Putamen (tissue), 1 donor: ENCODE measurements at regions not wholly inside any gene's neighbourhood (a gene's known extent, or its start where the extent isn't known, plus 50 kb on each side); places are given as distances from the start of the nearest gene placed in this dataset.

Experiments used
- DNase-seq: peaks from one replicate; pipeline ENCODE4 v3.0.0-alpha.2; 2016; ENCODE audit warnings: low spot score

DNA sequence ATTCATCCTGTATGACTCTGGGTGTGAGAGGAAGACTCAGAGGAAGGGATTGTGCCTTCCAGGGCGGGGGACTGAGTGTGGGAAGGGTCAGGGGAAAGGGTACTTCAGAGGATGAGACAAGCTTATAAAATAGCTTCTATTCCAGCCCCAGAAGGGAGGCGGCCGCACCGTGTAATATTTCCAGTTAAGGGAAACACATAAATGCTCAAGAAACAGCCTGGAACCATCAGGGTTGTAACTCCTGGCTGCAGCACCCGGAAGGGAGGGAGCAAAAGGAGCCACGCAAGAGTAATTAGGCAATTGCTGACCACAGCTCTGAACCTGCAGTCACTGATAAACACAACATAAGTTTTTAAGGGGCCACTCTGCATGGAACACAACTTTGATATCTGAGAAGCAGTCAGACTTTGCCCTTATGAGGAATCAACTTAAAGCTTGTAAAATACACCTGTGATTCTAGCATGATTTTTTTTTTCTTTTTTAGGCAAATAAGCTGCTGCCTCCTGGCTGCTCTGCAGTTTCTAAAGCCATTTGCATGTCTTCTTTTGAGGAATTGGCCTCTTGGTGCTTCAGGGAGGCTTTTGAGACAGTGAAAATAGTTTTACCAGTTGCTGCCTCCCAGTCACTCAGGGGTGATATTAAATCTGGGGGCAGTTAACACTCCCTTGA, 382.7 kb downstream of the ENC1 start:
- no peak for DNase-seq

DNA sequence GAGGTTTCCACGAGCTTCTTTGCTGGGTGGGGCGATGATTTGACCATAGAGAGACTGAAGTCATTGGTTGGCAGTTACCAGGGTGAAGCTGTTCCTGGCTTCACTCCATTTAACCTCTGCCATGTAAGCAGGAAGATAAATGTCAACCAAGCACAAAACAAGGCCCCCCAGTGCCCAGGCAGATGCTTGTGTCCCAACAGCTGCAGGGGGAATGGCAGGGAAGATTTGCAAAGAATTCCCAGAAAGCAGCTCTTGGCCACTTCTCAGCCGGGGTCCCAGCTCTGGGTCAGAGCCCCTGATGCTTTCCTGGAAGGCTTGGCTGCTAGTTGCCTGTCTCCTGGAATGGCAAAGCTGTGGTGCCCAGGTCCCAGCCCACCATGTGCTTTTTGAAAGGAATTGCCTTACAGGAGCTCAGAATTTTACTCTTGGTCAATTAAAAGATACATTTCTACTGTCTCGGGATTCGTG, 383.4 kb downstream of the ENC1 start:
- no peak for DNase-seq

DNA sequence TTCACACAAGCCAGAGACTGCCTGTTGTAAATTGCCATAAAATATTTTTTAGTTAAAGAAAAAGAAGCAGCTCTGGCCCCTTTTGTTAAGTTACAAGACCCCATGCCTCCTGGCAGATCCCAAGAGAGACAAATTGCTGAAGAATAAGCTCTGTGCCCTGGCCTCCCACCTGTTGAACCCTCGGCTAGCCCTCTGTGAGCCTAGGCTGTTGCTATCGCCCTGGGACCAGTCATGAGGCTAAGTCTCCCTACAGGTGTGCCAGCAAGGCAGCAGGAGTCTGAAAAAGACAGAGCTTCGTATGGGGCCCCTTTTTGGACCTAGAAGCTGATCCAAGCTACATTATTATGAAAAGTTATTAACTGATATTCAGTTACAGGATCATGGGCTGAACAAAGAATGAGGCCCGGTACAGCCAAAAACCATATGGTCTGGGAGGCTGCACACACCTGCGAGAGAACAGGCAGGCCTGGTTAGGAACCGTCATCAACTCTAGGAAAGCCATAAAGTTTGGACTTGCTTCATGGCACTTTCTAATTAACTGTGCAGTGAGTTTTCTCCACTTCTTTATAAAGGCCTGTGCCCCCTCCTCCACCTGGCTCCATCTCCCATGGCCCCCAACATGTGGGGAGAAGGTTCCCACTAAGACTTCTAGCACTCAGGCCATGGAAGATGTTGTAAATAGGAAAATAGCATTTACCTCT, 384.7 kb downstream of the ENC1 start:
- no peak for DNase-seq

DNA sequence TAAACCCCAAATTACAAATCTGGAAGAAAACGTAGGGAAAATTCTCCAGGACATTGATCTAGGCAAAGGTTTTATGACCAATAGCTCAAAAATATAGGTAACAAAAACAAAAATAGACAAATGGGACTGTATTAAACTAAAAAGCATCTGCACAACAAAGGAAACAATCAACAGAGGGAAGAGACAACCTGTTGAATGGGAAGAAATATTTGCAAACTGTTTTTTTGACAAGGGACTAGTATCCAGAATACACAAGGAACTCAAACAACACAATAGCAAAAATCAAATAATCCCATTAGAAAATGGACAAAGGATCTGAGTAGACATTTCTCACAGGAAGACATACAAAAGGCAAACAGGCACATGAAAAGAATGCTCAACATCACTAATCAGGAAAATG, 386.3 kb downstream of the ENC1 start:
- no peak for DNase-seq

DNA sequence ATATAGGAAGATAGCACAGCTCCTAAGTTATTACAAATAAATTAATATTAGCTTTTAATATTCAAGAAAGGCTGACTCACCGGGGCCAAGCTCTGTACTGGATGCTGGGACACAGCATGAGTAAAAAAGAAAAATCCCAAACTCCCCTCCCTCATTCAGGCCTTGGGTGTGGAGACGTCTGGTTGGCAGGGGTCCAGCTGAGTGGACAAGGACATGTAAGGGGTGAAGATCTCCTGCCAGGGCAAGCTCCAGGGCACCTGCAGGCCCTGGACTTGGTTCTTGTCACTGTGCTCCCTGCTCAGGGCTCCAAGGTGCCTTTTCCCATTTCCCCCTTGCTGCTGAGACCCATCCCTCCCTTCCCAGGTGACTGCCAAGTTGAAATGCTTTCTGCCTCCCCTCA, 388.5 kb downstream of the ENC1 start:
- DNase-seq: no peak

DNA sequence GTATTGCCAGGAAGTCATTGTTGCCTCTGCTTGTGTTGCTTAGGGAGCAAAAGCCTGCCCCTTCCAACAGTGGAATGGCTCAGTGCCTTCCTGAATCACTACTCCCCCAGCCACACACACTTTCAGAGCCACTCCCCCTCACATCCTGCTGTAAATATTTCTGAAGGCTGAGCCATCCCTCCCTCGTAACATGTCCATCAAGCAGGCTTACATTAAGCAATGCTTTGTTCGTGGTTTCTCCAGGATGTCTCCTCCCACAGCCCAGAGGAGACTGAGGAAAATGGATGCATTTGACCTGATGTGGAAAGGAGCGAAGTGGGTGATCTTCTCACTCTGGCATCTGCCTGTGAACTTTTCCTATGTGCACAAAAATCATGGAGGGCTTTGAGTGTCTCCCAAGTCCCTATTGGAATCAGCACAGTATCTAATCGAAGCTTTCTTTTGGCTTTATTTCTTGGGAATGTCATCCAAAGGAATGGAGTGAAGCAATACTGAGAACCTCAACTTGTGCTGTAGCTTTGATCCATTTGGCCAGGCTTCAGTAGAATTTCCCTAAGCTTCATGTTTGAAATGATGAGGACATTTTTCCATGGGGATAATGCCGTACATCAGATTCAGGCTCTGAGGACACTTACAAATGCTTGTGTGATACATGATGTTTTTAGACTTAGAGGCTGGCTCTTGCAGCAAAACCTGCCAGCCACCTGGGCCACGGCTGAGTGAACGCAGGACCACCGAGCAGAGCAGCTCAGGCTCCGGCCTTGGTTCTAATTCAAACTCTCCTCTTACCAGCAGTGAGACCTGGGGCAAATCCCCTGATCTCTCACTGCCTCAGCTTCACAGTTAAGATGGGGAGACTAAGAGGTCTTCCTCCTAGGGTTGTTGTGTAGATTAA, 389.1 kb downstream of the ENC1 start:
- DNase-seq: no peak

DNA sequence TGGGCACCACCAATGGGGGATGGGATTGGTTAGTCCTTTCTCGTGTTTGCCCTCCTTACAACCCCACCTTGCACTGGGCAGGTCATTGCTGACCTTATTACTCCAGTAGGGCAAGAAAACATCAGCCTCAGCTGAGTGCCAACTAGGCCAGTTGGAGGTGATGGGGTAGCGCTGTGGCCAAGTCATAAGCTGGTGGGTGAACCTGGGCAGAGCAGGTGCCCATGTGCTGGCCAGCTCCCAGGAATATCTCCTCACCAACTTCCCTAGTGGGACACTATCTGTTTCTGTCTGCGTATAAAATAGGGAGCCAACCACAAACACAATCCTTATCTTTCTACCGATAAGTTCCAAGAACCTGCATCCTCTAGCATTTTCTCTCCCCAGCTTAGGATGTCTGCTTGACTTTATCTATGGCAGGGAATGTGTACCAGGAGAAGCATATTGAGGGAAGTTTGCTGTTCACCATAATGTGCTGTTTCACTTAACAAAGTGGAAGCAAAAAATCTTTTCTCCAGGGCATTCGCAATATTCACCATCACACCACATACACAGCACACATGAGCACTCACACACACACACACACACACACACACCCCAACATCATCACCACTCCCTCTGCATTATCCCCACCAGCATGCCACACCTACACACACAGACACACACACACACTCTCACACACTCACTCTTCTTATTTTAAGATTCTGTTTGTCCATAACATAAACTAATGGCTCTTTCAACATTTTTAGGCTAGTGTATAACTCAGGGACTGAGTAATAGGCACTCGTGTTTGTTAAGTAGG, 390.0 kb downstream of the ENC1 start:
- DNase-seq: no peak

DNA sequence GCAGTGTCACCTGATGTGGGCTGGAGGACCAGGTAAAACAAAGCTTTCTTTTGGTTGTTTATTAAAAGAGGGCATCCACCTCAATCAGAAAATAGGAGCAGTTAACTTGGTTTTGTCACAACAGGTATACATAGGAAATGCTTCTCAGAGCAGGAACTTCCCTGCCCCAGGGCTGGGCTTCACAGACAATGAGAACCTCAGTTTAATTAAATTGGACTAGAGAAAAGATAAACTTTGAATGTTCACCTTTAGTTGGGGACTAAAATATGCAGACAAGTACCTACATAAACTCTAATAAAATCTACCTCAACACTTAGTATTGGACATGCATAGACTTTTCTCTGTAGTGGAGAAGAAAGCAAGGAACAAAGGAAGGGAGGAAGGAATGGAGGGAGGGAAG, 392.0 kb downstream of the ENC1 start:
- DNase-seq: no peak

DNA sequence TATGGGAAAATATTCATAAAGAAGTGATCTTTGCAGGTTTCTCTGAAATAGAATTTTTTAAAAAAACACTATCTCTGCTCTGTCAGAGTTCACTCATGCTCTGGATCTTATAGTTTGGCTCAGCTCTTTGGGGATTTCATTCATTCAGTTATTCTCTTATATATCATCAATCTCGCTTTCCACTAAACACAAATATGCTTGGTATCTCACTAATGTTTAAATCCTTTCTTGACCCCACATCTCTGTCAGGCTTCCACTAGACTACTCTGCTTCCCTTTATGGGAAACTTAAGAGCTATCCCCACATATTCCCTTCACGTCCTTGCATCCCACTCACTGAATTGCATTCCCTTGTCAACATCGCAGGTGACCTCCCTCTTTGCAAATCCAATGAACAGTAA, 396.1 kb downstream of the ENC1 start:
- DNase-seq: no peak

DNA sequence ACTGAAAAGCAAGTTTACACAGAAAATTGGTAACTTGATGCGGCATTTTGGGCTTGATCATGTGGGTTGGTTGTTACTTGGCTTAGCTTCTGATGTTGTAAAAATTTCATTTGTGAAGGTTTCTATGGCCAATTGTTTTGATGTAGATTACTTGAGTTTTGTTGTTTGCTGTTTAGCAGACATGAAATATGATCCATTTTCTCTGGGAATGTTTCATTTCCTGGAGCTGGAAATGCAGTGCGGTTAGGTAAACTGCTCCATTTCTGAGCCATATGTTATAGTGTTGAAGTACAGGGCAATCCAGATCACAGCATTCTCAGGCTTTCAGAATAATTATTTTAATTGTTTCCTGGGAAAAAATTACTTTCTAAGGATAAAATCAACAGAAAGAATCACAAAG, 396.9 kb downstream of the ENC1 start:
- DNase-seq: no peak

DNA sequence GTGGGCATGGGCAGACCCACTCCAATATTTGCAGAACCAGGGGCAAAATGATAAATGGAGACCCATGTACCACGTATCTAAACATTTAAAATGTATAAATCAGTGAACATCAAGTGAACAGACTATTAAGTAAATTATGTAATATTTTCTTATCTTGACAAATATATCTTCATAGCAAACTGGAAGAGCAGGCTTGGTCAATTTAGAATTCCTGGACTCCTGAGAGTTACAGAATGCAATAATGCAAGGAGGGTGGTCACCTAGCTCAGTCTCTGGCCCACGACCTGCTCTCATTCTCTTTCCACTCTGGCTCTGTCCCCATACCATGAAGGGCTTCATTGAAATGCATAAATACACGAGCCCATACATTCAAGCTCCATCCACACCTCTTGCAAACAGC, 398.0 kb downstream of the ENC1 start:
- DNase-seq: no peak

DNA sequence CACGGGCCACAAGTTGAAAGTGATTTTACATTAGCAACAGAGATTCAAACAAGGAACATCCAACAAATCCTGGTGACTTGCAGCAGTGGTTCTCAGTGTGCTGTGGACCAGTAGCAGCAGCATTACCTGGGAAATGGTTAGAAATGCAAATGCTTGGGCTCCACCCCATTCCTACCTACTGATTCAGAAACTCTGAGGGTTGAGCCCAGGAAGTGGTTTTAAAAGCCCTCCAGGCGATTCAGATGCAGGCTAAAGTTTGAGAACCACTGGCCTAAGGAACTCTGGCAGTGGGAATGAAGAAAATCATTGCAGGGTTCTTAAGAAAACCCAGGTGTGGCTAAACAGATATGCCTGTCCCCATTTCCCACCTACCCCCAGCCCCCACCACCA, 398.8 kb downstream of the ENC1 start:
- no peak for DNase-seq

DNA sequence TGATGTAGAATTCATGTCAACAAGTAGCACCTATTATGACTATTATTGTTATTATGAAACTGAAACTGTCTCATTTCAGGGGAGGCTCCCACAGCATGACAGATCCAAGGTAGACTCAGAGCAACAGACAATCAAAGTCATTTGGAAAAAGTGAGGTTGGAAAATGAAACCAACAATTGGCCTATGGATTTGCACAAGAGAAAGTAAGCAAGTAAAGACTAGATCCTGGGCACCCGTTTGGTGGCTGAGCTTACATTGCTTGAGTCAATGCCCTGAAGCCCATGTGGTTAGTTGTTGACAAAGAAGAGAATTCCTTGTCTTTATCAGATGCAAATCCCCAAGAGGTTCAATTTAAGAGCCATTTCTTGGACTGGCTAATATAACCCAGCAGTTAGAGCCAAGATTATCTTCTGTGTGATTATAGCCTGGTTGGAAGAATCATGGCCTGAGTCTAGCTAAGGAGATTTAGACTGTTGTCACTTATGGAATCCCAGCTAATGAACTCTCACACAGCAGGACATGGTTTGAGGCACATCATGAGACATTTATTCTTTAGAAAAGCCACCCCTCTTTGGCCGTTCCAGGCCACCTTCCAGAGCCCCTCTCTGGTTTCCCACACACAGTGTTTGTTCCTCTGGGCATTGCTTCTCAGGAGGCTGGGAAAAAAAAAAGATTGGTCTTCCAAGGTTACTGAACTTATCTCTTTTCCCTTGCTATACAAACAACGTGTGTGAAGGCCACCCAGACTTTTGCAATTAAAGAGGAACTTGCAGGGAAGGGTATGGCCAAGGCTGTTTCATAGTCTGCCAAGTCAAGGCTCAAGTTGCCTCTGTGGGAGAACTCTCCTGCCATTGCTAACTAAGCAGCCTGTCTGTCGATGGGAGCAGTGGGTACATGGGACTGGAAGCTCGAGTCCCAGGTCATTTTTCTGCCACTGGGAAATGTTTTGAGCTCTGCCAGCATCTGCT, 399.5 kb downstream of the ENC1 start:
- no peak for DNase-seq

DNA sequence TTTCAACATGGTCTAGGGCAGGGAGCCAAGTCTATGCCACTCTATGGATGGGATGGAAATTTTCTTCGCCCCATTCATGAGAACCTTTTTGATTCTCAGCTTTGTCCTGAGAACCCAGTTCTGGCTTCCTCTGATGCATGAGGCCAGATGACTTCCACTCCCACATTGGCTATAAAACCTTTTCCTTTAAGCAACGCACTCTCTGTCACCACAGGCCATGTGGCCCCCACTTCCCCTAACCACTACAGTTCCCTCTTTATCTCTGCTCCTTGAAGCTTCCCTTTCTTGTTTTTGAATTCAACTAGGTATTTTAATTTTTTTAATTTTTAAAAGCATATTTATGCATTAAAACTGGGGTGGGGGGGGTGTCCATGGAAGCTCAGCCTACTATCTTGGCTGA, 401.3 kb downstream of the ENC1 start:
- DNase-seq: peak; percentile 4

DNA sequence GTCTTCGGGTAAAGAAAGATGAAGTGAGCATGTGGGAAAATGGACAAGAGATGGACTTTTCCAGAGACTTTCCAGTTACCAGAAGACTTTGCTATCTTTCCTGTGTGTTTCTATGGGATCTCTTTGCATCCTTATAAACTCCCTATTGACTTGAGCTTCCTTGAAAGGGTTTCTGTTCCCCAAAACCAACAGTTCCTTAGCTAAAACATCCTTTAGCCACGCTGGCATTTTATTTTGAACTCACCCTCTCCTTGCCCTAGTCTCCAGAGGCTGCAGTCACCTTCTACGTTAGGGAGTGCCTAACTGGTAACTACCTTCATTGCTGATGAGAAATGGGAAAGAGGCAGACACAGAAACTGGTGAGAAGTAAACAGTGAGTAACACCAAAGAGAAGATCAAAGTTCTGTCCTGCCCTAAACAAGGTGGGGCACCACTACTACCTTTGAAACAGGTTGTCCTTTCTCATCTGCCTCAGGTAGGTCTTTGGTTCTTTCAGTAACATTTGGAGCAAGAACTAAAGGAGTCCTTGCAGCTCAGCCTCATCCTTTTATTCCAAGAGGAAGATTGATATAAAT, 402.9 kb downstream of the ENC1 start:
- DNase-seq: no peak

DNA sequence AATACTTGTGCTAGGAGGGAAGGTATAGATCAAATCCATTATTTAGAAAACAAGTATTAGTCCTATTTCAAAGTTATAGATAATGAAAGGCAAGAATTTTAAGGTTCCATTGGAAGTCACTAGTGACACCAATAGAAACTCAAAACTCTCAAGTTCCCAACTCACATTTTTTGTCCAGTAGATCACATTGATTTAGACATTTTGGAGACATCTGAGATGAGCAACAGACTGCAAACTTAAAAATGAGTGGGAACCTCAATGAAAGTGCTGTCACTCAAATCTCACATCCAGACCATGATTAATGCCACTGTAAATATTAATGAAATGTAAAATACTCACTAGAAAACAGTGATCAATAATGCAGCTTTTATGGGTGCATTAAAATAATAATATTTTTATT, 405.0 kb downstream of the ENC1 start:
- DNase-seq: no peak

DNA sequence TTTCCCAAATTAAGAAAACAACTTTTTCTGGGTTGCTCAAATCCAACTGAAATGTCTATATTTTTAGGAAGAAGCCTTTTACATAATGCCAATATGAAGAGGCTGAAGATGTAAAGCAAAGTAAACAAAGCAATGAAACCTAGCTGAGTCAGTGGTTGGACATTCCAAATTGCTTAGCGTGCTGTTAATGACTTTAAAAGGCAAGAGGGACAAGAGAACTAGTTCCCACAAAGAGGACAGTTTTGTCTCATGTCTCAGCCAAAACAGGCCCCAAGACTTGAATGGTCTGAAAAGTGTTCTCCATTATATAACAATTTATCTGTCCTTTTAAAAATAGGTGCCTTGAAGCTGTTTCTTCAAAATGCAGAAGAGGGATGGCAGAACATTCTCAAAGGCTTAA, 407.0 kb downstream of the ENC1 start:
- DNase-seq: no peak

DNA sequence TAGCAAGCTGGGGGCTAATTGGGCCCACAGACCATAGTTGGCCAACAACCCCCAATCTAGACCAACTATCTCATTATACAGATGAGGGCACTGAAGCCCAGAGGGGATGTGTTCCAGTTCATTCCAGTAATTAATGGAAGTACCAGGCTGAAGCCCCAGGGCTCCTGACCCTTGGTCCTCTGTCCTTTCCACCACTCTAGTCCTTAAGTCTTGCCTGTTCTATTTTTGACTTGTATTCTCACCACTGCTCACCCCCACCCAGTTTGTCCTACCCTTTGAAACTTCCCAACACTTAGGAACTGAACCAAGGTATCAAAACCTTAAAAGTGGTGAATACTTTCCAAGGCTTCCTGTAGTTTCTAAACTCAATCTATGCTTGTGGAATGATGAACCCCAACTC, 407.4 kb downstream of the ENC1 start:
- no peak for DNase-seq

DNA sequence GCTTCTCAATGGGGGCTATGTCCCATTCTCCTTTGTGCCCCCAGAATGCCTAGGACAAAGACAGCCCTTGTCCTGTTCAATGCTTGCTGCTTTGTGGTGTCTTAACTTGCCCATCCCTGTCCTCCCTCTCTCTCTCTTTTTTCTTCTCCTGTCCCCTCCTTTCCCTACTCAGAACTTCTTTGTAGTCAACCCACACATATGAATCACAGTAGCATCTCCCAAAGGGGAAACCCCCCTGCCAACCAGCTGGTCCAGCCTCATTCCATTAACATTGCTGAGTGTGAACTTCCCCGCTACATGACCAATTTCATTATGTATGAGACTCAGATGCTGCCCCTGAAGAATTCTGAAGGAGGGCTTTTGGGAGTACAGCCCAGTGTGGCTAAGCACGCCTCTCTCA, 408.3 kb downstream of the ENC1 start:
- DNase-seq: no peak

DNA sequence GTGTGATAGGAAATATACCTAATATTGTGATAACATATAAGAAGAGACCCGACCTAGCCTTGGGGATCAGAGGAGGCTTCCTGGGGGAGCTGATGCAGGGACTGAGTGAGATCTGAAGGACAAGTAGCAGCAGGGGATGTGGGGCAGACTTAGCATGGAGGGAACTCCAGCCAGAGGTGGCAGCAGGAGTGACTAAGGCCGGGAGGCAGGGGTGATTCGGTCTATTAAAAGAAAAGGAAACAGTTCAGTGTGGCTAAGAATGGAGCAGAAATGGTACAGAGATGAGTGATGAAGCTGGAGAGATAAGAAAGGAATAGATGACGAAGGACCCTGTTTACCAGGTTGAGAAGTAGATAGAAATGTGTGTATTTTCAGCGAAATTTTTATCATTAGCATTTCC, 408.8 kb downstream of the ENC1 start:
- no peak for DNase-seq
